ENCODE measurements at regions not wholly inside any gene's neighbourhood (a gene's known extent, or its start where the extent isn't known, plus 50 kb on each side); places are given as distances from the start of the nearest gene placed in this dataset.

GRCh38 chr5:22988937-22989336, 135.8 kb upstream of the CDH12 start:
- Mint-ChIP-seq H3K9me3 (peaks cover 0 to 11% (median 7%) of the 10 kb centered on the region in 3 donors), H3K4me1 (no peaks in the 10 kb centered on the region), H3K27me3 (no peaks in the 10 kb centered on the region), H3K36me3 (no peaks in the 10 kb centered on the region), H3K4me3 (no peak overlapping the region), H3K27ac (no peak overlapping the region)

- H3K27ac Mint-ChIP-seq, result no peak overlapping the region
- no peaks in the 10 kb centered on the region for H3K36me3 Mint-ChIP-seq
- H3K27me3 Mint-ChIP-seq, result no peaks in the 10 kb centered on the region
- H3K9me3 Mint-ChIP-seq, result peaks cover 0 to 9% (median 7%) of the 10 kb centered on the region in 3 donors
- no peaks in the 10 kb centered on the region for H3K4me1 Mint-ChIP-seq
- no peak overlapping the region for H3K4me3 Mint-ChIP-seq
Measured at GRCh38 chr5:22986281-22986680, 133.1 kb upstream of the CDH12 start.

GRCh38 chr5:22985446-22985845, 132.3 kb upstream of the CDH12 start:
- H3K27ac Mint-ChIP-seq, result no peak overlapping the region
- H3K4me3 Mint-ChIP-seq, result no peak overlapping the region
- no peaks in the 10 kb centered on the region for H3K36me3 Mint-ChIP-seq
- H3K9me3 Mint-ChIP-seq, result peaks cover 0 to 7% (median 6%) of the 10 kb centered on the region in 3 donors
- H3K4me1 Mint-ChIP-seq, result no peaks in the 10 kb centered on the region
- no peaks in the 10 kb centered on the region for H3K27me3 Mint-ChIP-seq

GRCh38 chr5:22970956-22971618, 117.9 kb upstream of the CDH12 start:
- H3K27me3 Mint-ChIP-seq, result no peaks in the 10 kb centered on the region
- peaks cover 1 to 19% (median 4%) of the 10 kb centered on the region in 3 donors for H3K9me3 Mint-ChIP-seq
- H3K27ac Mint-ChIP-seq, result no peak overlapping the region
- no peak overlapping the region for H3K4me3 Mint-ChIP-seq
- peaks cover 2 to 12% (median 8%) of the 10 kb centered on the region in 3 donors for H3K4me1 Mint-ChIP-seq
- no peaks in the 10 kb centered on the region for H3K36me3 Mint-ChIP-seq

- Mint-ChIP-seq H3K36me3 (no peaks in the 10 kb centered on the region), H3K4me3 (no peak overlapping the region), H3K9me3 (peaks cover 1 to 23% (median 4%) of the 10 kb centered on the region in 3 donors), H3K27me3 (no peaks in the 10 kb centered on the region), H3K27ac (no peak overlapping the region), H3K4me1 (peaks cover 4 to 14% (median 12%) of the 10 kb centered on the region in 3 donors)
Measured at GRCh38 chr5:22970491-22970890, 117.3 kb upstream of the CDH12 start.

- Mint-ChIP-seq H3K36me3 (no peaks in the 10 kb centered on the region), H3K27me3 (no peaks in the 10 kb centered on the region), H3K4me1 (peaks cover 9 to 20% (median 12%) of the 10 kb centered on the region in 3 donors), H3K4me3 (no peak overlapping the region), H3K9me3 (peaks cover 1 to 23% (median 8%) of the 10 kb centered on the region in 3 donors), H3K27ac (no peak overlapping the region)
Measured at GRCh38 chr5:22968386-22968785, 115.2 kb upstream of the CDH12 start.

- no peaks in the 10 kb centered on the region for H3K27me3 Mint-ChIP-seq
- peaks cover 1 to 23% (median 12%) of the 10 kb centered on the region in 3 donors for H3K9me3 Mint-ChIP-seq
- peak overlapping the region in 1 of 3 donors; percentile 43 for H3K27ac Mint-ChIP-seq
- peaks cover 9 to 20% (median 12%) of the 10 kb centered on the region in 3 donors for H3K4me1 Mint-ChIP-seq
- H3K4me3 Mint-ChIP-seq, result peak overlapping the region in 2 of 4 donors; percentile 45 to 81
- H3K36me3 Mint-ChIP-seq, result no peaks in the 10 kb centered on the region
Measured at GRCh38 chr5:22965960-22966359, 112.8 kb upstream of the CDH12 start.

- Mint-ChIP-seq H3K27me3 (no peaks in the 10 kb centered on the region), H3K9me3 (peaks cover 1 to 23% (median 14%) of the 10 kb centered on the region in 3 donors), H3K27ac (peak overlapping the region in 1 of 3 donors; percentile 32), H3K4me1 (peaks cover 9 to 20% (median 12%) of the 10 kb centered on the region in 3 donors), H3K36me3 (peaks cover 4% of the 10 kb centered on the region), H3K4me3 (peak overlapping the region in 1 of 4 donors; percentile 18)
Measured at GRCh38 chr5:22964632-22965031, 111.5 kb upstream of the CDH12 start.

GRCh38 chr5:22958462-22959262, 105.5 kb upstream of the CDH12 start:
- H3K4me1 Mint-ChIP-seq, result no peaks in the 10 kb centered on the region
- H3K27me3 Mint-ChIP-seq, result no peaks in the 10 kb centered on the region
- no peak overlapping the region for H3K4me3 Mint-ChIP-seq
- peaks cover 0 to 7% (median 2%) of the 10 kb centered on the region in 3 donors for H3K9me3 Mint-ChIP-seq
- H3K27ac Mint-ChIP-seq, result no peak overlapping the region
- H3K36me3 Mint-ChIP-seq, result peaks cover 4% of the 10 kb centered on the region

GRCh38 chr5:22947921-22948320, 94.8 kb upstream of the CDH12 start:
- Mint-ChIP-seq H3K27me3 (no peaks in the 10 kb centered on the region), H3K4me1 (no peaks in the 10 kb centered on the region), H3K36me3 (no peaks in the 10 kb centered on the region), H3K27ac (no peak overlapping the region), H3K4me3 (peak overlapping the region in 1 of 4 donors; percentile 23), H3K9me3 (no peaks in the 10 kb centered on the region)

GRCh38 chr5:22938362-22938761, 85.2 kb upstream of the CDH12 start:
- Mint-ChIP-seq H3K27ac (no peak overlapping the region), H3K4me1 (no peaks in the 10 kb centered on the region), H3K36me3 (no peaks in the 10 kb centered on the region), H3K27me3 (peaks cover 2% of the 10 kb centered on the region), H3K9me3 (peaks cover 0 to 6% (median 3%) of the 10 kb centered on the region in 3 donors), H3K4me3 (no peak overlapping the region)

GRCh38 chr5:22928821-22929482, 75.8 kb upstream of the CDH12 start:
- no peaks in the 10 kb centered on the region for H3K36me3 Mint-ChIP-seq
- peaks cover 2 to 5% (median 4%) of the 10 kb centered on the region in 3 donors for H3K9me3 Mint-ChIP-seq
- H3K27me3 Mint-ChIP-seq, result no peaks in the 10 kb centered on the region
- H3K4me1 Mint-ChIP-seq, result no peaks in the 10 kb centered on the region
- no peak overlapping the region for H3K27ac Mint-ChIP-seq
- no peak overlapping the region for H3K4me3 Mint-ChIP-seq

GRCh38 chr5:22926574-22926973, 73.4 kb upstream of the CDH12 start:
- Mint-ChIP-seq H3K4me3 (no peak overlapping the region), H3K27ac (no peak overlapping the region), H3K9me3 (peaks cover 2 to 10% (median 8%) of the 10 kb centered on the region in 3 donors), H3K27me3 (no peaks in the 10 kb centered on the region), H3K36me3 (no peaks in the 10 kb centered on the region), H3K4me1 (no peaks in the 10 kb centered on the region)

- Mint-ChIP-seq H3K27me3 (peaks cover 2% of the 10 kb centered on the region), H3K27ac (no peak overlapping the region), H3K36me3 (no peaks in the 10 kb centered on the region), H3K9me3 (peaks cover 5 to 13% (median 11%) of the 10 kb centered on the region in 3 donors), H3K4me3 (no peak overlapping the region), H3K4me1 (peaks cover 0 to 1% (median 0%) of the 10 kb centered on the region in 3 donors)
Measured at GRCh38 chr5:22918511-22918910, 65.4 kb upstream of the CDH12 start.

GRCh38 chr5:22916393-22916792, 63.2 kb upstream of the CDH12 start:
- H3K9me3 Mint-ChIP-seq, result peaks cover 0 to 11% (median 4%) of the 10 kb centered on the region in 3 donors
- H3K27me3 Mint-ChIP-seq, result peaks cover 2% of the 10 kb centered on the region
- H3K4me1 Mint-ChIP-seq, result peaks cover 0 to 1% (median 0%) of the 10 kb centered on the region in 3 donors
- no peak overlapping the region for H3K27ac Mint-ChIP-seq
- H3K36me3 Mint-ChIP-seq, result no peaks in the 10 kb centered on the region
- no peak overlapping the region for H3K4me3 Mint-ChIP-seq
